ENCODE measurements at regions not wholly inside any gene's neighbourhood (a gene's known extent, or its start where the extent isn't known, plus 50 kb on each side); places are given as distances from the start of the nearest gene placed in this dataset.

GRCh38 chr7:55271069-55271626 lies 94.0 kb upstream of the LANCL2 start:
- peak; percentile 36 for TF ChIP-seq CTCF (IDR thresholded peaks at IDR 0.05)
- no peak for TF ChIP-seq POLR2A (IDR thresholded peaks at IDR 0.05; ENCODE audit: low read length)
- TF ChIP-seq MAFK (IDR thresholded peaks at IDR 0.05; ENCODE audit: partially characterized antibody): no peak
- TF ChIP-seq BHLHE40 (IDR thresholded peaks at IDR 0.05; ENCODE audit: low read depth, low read length): no peak
- no peak for TF ChIP-seq CHD2 (IDR thresholded peaks at IDR 0.05; ENCODE audit: low read length, partially characterized antibody)
- no peak for TF ChIP-seq E2F6 (IDR thresholded peaks at IDR 0.05; ENCODE audit: borderline replicate concordance, low read depth)
